Vagina (tissue), 2 donors: ENCODE measurements at regions not wholly inside any gene's neighbourhood (a gene's known extent, or its start where the extent isn't known, plus 50 kb on each side); places are given as distances from the start of the nearest gene placed in this dataset.

Experiments
- DNase-seq, 2 donors: peaks; one replicate each; pipeline ENCODE4 v3.0.0-alpha.2; 2017; ENCODE audit errors: extremely low spot score in 2 of 2
- H3K27ac ChIP-seq: fragments of 200-600 bp; sonication (generic); one replicate; pipeline ENCODE4 v1.5.1; 2019
- H3K27me3 ChIP-seq: fragments of 200-600 bp; sonication (generic); one replicate; pipeline ENCODE4 v1.5.1; 2019
- H3K36me3 ChIP-seq, 2 donors: fragments of 200-600 bp; sonication (generic); one replicate each; pipeline ENCODE4 v1.5.1; 2017 to 2019
- H3K4me1 ChIP-seq: fragments of 200-600 bp; sonication (generic); one replicate; pipeline ENCODE4 v1.5.1; 2019
- H3K4me3 ChIP-seq, 2 donors: fragments of 200-600 bp; sonication (generic); 1 replicate in 1 of 2; 2 replicates in 1 of 2; pipeline ENCODE4 v1.5.1; 2016 to 2019
- H3K9me3 ChIP-seq: fragments of 200-600 bp; sonication (generic); one replicate; pipeline ENCODE4 v1.5.1; 2019
- CTCF ChIP-seq, 3 experiments: fragments of 450-650 bp in 2 of 3; fragments of 200-600 bp in 1 of 3; sonication (generic) in 1 of 3; IDR thresholded peaks; one replicate each; pipeline ENCODE4 v1.5.1; 2017 to 2019; ENCODE audit warnings: antibody characterized with exemption in 3 of 3, mild to moderate bottlenecking in 2 of 3, moderate library complexity in 2 of 3
- POLR2A ChIP-seq, 2 donors: fragments of 450-650 bp; IDR thresholded peaks; one replicate each; pipeline ENCODE4 v1.6.1; 2017; ENCODE audit warnings: antibody characterized with exemption in 2 of 2, mild to moderate bottlenecking in 2 of 2, moderate library complexity in 2 of 2
- POLR2AphosphoS5 ChIP-seq, 2 donors: sonication (generic); formaldehyde crosslinking; IDR thresholded peaks; one replicate each; pipeline ENCODE4 v1.9.0; 2017; ENCODE audit warnings: antibody characterized with exemption in 2 of 2, mild to moderate bottlenecking in 2 of 2, low read depth in 1 of 2; ENCODE audit not compliant: insufficient read depth in 1 of 2
- intact Hi-C: fragments of 100-400 bp; cut with DNase I; formaldehyde crosslinking; loops from one replicate; pipeline ENCODE4 v1.15.1; 2023

DNA sequence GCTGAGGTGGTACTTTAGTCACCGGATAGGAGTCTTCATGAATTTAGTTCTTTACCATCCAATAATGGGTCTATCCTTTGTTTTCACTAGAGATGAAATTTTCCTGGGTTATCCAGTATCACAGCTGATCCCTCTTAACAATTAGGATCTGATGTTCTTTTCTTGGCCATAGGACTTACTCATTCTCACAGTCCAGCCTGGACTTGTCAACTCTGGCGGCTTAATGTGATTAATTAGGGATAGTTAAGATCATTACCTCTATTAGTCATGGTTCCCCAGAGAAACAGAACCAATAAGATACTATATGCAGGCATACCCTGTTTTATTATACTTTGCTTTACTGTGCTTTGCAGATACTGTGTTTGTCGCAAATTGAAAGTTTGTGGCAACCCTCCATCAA lies 272.7 kb upstream of the FAT4 start:
- H3K36me3 ChIP-seq = no peaks in the 10 kb centered on the region

DNA sequence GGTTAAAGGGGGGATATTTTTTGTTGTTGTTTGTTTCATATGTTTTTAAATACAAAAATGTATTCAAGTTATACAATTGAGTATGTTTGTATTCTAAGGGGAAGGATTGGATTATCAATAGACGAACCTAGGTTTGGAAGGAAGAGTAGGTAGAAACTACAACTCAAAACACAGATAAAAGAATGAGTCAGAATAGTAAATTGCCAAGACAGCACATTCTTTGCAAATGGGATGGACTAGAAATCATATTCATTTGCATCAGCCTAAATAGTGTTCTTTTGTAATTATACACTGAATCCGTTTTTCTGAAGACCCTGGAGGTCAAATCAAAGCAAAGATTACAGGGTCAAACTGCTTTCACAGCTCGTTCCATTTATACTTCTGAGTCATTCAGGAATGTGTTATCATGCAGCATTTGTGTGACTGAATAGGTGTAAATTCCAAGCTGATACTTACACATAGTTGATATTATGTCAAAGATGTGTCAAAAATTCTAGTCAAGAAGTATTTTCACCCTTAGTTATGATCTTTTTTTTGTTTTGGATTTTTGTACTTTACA lies 273.3 kb upstream of the FAT4 start:
- H3K4me1 ChIP-seq = no peaks in the 10 kb centered on the region
- H3K27ac ChIP-seq = no peak overlapping the region
- no peak overlapping the region for H3K4me3 ChIP-seq
- no peak for TF ChIP-seq POLR2A (IDR thresholded peaks at IDR 0.05)
- TF ChIP-seq POLR2AphosphoS5 (IDR thresholded peaks at IDR 0.05; ENCODE audit: insufficient read depth in 1 of 2, low read depth in 1 of 2) = no peak
- no peak for TF ChIP-seq CTCF (IDR thresholded peaks at IDR 0.05)
- intact Hi-C loops = no loop called here
- no peaks in the 10 kb centered on the region for H3K9me3 ChIP-seq
- no peak for DNase-seq
- no peaks in the 10 kb centered on the region for H3K36me3 ChIP-seq
- H3K27me3 ChIP-seq = no peaks in the 10 kb centered on the region

More for the DNA sequence above, 272.7 kb upstream of the FAT4 start:
- Histone ChIP-seq H3K4me3 (no peak overlapping the region), H3K4me1 (no peaks in the 10 kb centered on the region), H3K9me3 (no peaks in the 10 kb centered on the region), H3K27ac (no peak overlapping the region), H3K27me3 (no peaks in the 10 kb centered on the region)
- TF ChIP-seq CTCF (IDR thresholded peaks at IDR 0.05) = no peak
- TF ChIP-seq POLR2AphosphoS5 (IDR thresholded peaks at IDR 0.05; ENCODE audit: insufficient read depth in 1 of 2, low read depth in 1 of 2) = no peak
- no peak for TF ChIP-seq POLR2A (IDR thresholded peaks at IDR 0.05)
- DNase-seq = no peak
- intact Hi-C loops = no loop called here

- Histone ChIP-seq H3K4me3 (no peak overlapping the region), H3K27me3 (no peaks in the 10 kb centered on the region), H3K36me3 (no peaks in the 10 kb centered on the region), H3K27ac (no peak overlapping the region), H3K9me3 (no peaks in the 10 kb centered on the region), H3K4me1 (no peaks in the 10 kb centered on the region)
- no peak for TF ChIP-seq POLR2AphosphoS5 (IDR thresholded peaks at IDR 0.05; ENCODE audit: insufficient read depth in 1 of 2, low read depth in 1 of 2)
- no peak for TF ChIP-seq POLR2A (IDR thresholded peaks at IDR 0.05)
- no peak for TF ChIP-seq CTCF (IDR thresholded peaks at IDR 0.05)
- intact Hi-C loops = no loop called here
- DNase-seq = no peak
These were observed 275.2 kb upstream of the FAT4 start for GRCh38 chr4:125039550-125039949.

GRCh38 chr4:125022855-125023501 lies 291.8 kb upstream of the FAT4 start:
- Histone ChIP-seq H3K9me3 (no peaks in the 10 kb centered on the region), H3K27ac (no peak overlapping the region), H3K4me3 (no peak overlapping the region), H3K4me1 (no peaks in the 10 kb centered on the region), H3K27me3 (no peaks in the 10 kb centered on the region), H3K36me3 (no peaks in the 10 kb centered on the region)
- DNase-seq = no peak
- no peak for TF ChIP-seq POLR2AphosphoS5 (IDR thresholded peaks at IDR 0.05; ENCODE audit: insufficient read depth in 1 of 2, low read depth in 1 of 2)
- TF ChIP-seq CTCF (IDR thresholded peaks at IDR 0.05) = no peak
- no peak for TF ChIP-seq POLR2A (IDR thresholded peaks at IDR 0.05)
- intact Hi-C loops = no loop called here

GRCh38 chr4:125021189-125021588 lies 293.6 kb upstream of the FAT4 start:
- H3K36me3 ChIP-seq = no peaks in the 10 kb centered on the region
- no peak for DNase-seq
- TF ChIP-seq POLR2AphosphoS5 (IDR thresholded peaks at IDR 0.05; ENCODE audit: insufficient read depth in 1 of 2, low read depth in 1 of 2) (no peak), POLR2A (IDR thresholded peaks at IDR 0.05) (no peak), CTCF (IDR thresholded peaks at IDR 0.05) (no peak)
- intact Hi-C loops = no loop called here
- no peaks in the 10 kb centered on the region for H3K9me3 ChIP-seq
- no peaks in the 10 kb centered on the region for H3K27me3 ChIP-seq
- H3K27ac ChIP-seq = no peak overlapping the region
- no peaks in the 10 kb centered on the region for H3K4me1 ChIP-seq
- H3K4me3 ChIP-seq = no peak overlapping the region
